Progenitor cell of endocrine pancreas (in vitro differentiated cells): ENCODE measurements at regions not wholly inside any gene's neighbourhood (a gene's known extent, or its start where the extent isn't known, plus 50 kb on each side); places are given as distances from the start of the nearest gene placed in this dataset.

ENCODE experiments used
- DNase-seq: peaks from one replicate; pipeline ENCODE4 v3.0.0; 2021; ENCODE audit warnings: low spot score; ENCODE audit not compliant: unreplicated experiment
- H3K27ac Mint-ChIP-seq: 2 replicates; pipeline ENCODE4 v1.8.0; 2021; ENCODE audit warnings: mild to moderate bottlenecking, moderate library complexity, mixed read lengths
- H3K27me3 Mint-ChIP-seq: 2 replicates; pipeline ENCODE4 v1.8.0; 2021; ENCODE audit warnings: mixed read lengths
- H3K36me3 Mint-ChIP-seq: 2 replicates; pipeline ENCODE4 v1.8.0; 2022; ENCODE audit warnings: mixed read lengths; ENCODE audit not compliant: insufficient read depth
- H3K4me1 Mint-ChIP-seq: 2 replicates; pipeline ENCODE4 v1.8.0; 2021; ENCODE audit warnings: low read depth, mixed read lengths
- H3K4me3 Mint-ChIP-seq: 2 replicates; pipeline ENCODE4 v1.8.0; 2021; ENCODE audit warnings: low read depth, mild to moderate bottlenecking, moderate library complexity, mixed read lengths
- H3K9me3 Mint-ChIP-seq: 2 replicates; pipeline ENCODE4 v1.8.0; 2021; ENCODE audit warnings: low read depth, mixed read lengths
- CTCF ChIP-seq: fragments of 200-600 bp; sonication (generic); IDR thresholded peaks from one replicate; pipeline ENCODE4 v1.5.0; 2021; ENCODE audit warnings: antibody characterized with exemption, mild to moderate bottlenecking; ENCODE audit not compliant: unreplicated experiment

- H3K36me3 Mint-ChIP-seq, result no peaks in the 10 kb centered on the region
- H3K4me3 Mint-ChIP-seq, result no peak overlapping the region
- H3K9me3 Mint-ChIP-seq, result no peaks in the 10 kb centered on the region
- no peak for DNase-seq
- H3K27me3 Mint-ChIP-seq, result peaks cover 35% of the 10 kb centered on the region
- H3K27ac Mint-ChIP-seq, result no peak overlapping the region
- TF ChIP-seq CTCF, result no peak
- H3K4me1 Mint-ChIP-seq, result peaks cover 17% of the 10 kb centered on the region
These were observed 314.6 kb downstream of the BCL11B start for GRCh38 chr14:98957211-98958047.

GRCh38 chr14:98958048-98958631, 313.9 kb downstream of the BCL11B start:
- no peaks in the 10 kb centered on the region for H3K36me3 Mint-ChIP-seq
- no peak overlapping the region for H3K27ac Mint-ChIP-seq
- H3K9me3 Mint-ChIP-seq, result no peaks in the 10 kb centered on the region
- H3K27me3 Mint-ChIP-seq, result peaks cover 32% of the 10 kb centered on the region
- DNase-seq, result no peak
- TF ChIP-seq CTCF, result no peak
- H3K4me3 Mint-ChIP-seq, result no peak overlapping the region
- H3K4me1 Mint-ChIP-seq, result peaks cover 17% of the 10 kb centered on the region

GRCh38 chr14:98958632-98959031, 313.4 kb downstream of the BCL11B start:
- Mint-ChIP-seq H3K4me3 (no peak overlapping the region), H3K9me3 (no peaks in the 10 kb centered on the region)
- DNase-seq, result no peak

GRCh38 chr14:98959410-98959809, 312.6 kb downstream of the BCL11B start:
- no peak for DNase-seq
- Mint-ChIP-seq H3K4me3 (no peak overlapping the region), H3K36me3 (no peaks in the 10 kb centered on the region), H3K27me3 (peaks cover 31% of the 10 kb centered on the region), H3K4me1 (peaks cover 17% of the 10 kb centered on the region), H3K27ac (no peak overlapping the region), H3K9me3 (no peaks in the 10 kb centered on the region)
- no peak for TF ChIP-seq CTCF

More at GRCh38 chr14:98958632-98959031, 313.4 kb downstream of the BCL11B start:
- H3K27ac Mint-ChIP-seq, result no peak overlapping the region
- H3K4me1 Mint-ChIP-seq, result peaks cover 17% of the 10 kb centered on the region
- H3K36me3 Mint-ChIP-seq, result no peaks in the 10 kb centered on the region
- TF ChIP-seq CTCF, result no peak
- H3K27me3 Mint-ChIP-seq, result peaks cover 32% of the 10 kb centered on the region

GRCh38 chr14:98959958-98960616, 311.9 kb downstream of the BCL11B start:
- Mint-ChIP-seq H3K27me3 (peaks cover 35% of the 10 kb centered on the region), H3K4me1 (peaks cover 17% of the 10 kb centered on the region), H3K4me3 (no peak overlapping the region), H3K36me3 (no peaks in the 10 kb centered on the region), H3K9me3 (no peaks in the 10 kb centered on the region), H3K27ac (no peak overlapping the region)
- no peak for TF ChIP-seq CTCF
- DNase-seq, result no peak
